Left hindlimb (tissue), 1 donor: ENCODE measurements at regions not wholly inside any gene's neighbourhood (a gene's known extent, or its start where the extent isn't known, plus 50 kb on each side); places are given as distances from the start of the nearest gene placed in this dataset.

Source experiments
- DNase-seq: peaks from one replicate; pipeline ENCODE4 v3.0.0-alpha.2; 2018

DNA sequence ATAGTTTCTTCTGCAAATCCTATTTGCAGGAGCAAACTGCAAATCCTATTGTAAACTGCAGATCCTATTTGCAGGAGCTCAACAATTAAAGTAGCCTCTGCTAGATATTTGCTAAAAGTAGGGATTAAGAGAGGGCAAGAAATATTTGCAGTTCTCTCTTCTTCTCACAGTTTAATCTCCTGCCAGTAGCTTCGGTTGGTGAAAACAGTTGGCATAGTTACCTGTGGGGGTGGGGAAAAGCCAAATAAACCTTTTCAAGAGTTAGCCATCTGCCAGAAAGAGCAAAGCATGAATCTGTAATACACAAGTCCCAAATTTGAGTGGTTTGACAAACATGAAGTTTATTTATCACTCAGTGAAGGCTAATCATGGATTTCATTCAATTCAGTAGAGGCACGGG lies 942.5 kb downstream of the JRKL start:
- DNase-seq = no peak

DNA sequence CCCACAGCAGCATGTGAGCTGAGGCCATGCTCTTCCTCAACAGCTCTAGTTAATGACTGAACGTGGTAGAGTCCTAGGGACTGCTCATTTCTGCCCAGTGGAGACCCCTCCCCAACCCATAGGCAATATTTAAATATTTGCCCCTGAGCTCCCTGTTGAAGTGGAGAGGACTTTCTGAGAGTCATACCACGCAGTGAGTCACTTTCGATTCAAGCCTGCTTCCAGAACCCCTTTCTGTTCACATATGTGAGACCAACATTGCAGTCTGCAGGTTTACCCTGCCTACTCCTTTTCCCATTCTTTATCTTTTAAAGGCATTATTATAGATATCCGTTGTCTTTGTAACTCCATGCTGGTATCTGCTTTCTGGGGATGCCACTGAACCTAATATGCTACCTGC lies 946.3 kb downstream of the JRKL start:
- no peak for DNase-seq

DNA sequence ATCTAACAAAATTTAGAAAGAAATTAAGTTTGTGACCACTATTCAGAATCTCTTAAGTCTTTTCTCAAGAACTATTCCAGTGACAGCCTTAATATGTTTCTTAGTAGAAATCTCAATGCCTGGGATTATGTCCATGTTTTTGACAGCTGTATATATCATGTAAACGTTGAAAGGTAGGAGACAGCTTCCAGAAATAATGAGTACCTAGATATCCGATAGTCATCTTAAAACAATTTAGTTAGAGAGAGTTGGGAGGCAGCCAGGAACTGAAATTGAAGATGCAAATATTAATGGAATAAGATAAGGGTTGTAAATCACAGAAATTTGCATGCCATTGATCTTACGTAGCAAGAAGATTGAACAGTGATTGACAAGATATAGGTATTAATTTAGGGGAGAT lies 955.2 kb downstream of the JRKL start:
- no peak for DNase-seq

DNA sequence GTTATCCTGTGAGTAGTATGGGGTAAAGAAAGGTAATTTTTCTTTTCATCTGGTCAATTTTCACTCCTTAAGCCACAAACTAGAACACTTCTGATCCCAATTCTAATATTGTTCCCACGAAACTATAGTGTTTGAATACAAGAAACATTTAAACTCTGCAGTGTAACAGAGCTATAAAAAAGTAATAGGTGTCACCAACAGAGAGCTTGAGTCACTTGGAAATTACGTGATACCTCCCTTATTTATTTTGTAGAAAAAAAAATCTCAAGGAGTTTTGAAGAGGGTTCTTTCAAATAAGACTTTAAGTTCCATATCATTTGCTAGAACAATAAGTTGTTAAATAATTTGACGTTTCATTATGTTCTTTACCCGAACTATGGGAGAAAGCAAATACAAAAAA lies 959.4 kb downstream of the JRKL start:
- no peak for DNase-seq

DNA sequence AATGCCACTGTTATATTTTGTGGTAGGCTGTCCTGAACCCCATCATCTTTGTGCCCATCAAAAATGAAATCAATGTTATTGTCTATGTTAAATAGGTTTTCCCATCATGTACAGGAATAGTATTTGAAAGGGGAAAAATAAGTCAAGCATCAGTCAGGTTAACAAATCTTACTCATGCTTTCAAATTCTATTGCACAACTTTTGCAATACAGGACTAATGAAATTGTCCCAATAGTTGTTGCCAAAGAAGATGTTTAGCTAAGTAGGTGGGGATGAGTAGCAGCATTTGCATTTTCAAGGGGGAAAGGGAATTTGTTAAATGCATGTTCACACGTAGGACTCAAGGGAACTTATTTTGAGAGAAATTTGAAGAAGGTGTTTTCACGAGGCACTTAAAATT lies 962.1 kb downstream of the JRKL start:
- DNase-seq = no peak

DNA sequence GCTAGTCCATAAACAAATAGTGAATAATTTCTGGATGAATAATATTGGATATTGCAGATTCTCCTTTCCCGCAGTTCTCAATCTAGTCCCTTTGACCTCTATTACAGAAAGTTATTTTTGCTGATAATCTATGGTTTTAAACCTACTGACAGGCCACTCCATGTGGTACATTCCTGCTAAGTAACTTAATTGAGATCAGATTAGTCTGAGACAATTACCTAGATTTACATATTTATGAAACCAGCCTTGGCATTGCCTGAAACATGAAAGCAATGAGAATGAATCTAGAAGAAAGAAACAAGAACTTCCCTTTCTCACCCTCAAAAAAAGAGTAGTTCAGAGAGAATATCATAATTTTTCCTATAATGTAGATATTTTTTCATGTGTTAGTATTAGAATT lies 964.2 kb downstream of the JRKL start:
- DNase-seq = no peak

DNA sequence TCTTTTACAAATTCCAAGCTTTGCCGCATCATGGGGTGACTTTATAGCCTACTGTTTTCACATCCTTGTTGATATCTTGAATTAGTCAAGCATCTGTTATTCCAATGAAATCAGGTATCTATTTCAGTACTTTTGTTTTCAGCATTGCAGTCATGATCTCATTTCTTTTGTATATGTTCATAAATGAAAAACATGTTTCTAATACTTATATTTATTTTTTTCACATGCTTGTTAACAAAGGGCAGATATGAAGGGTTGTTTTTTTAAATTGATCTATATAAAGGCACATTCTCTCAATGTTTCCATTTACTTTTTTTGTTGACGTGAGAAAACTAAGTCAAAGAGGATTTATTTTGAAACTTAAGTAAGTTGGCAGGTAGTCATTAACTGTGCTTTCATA lies 964.8 kb downstream of the JRKL start:
- no peak for DNase-seq

DNA sequence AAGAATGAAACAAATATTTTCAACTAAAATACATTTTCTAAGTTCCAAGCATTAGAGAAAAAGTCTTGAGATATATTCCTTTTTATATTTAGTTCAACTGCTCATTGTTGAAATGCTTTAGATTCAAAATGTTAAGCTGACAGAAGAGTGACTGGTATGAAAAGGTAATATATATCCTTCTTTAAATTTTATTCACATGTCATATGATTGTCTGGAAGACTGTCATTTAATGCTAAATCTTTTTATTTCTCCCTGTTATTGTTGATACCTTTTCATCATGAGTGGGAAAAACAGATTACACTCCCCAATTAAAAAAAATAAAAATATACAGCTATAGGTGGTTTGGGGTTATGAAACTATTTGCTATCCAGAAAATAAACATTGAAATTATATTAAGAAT lies 965.4 kb downstream of the JRKL start:
- no peak for DNase-seq

DNA sequence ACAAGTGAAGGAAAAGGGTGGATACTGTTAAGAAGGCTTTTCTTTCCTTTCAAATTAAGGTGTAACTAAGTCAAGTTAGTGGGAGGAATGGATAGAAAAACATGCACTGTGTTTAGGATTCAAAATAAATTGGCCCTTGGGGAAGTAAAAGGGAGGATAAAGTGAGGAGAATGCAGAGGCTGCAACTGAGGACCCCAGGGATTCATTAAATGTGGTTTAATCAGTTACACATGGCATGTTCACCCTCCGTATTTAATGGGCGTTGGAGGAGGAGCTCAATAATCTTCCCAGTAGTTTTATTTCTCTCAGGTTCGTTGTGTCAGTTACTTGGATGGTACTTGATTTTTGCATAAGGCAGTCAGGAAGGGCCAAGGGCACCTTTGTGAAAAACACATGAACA lies 966.3 kb downstream of the JRKL start:
- no peak for DNase-seq

DNA sequence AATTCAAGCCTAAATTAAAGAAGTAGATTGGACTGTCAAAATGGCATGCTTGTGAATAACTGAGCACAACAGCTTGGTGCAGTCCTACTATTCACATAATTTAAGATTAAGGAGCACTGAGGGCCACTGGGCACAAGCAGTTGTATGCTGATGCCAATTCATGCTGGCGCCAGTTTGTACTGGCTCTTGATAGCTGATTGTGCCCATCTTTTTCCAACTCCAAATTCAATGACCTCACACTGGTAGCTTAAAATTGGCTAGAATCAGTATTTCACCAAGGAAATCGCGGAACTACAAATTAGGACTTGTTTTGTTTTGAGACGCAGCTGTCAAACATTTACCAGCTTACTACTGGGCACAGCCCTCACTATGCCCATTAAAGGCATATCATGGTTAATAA lies 969.2 kb downstream of the JRKL start:
- DNase-seq = no peak

DNA sequence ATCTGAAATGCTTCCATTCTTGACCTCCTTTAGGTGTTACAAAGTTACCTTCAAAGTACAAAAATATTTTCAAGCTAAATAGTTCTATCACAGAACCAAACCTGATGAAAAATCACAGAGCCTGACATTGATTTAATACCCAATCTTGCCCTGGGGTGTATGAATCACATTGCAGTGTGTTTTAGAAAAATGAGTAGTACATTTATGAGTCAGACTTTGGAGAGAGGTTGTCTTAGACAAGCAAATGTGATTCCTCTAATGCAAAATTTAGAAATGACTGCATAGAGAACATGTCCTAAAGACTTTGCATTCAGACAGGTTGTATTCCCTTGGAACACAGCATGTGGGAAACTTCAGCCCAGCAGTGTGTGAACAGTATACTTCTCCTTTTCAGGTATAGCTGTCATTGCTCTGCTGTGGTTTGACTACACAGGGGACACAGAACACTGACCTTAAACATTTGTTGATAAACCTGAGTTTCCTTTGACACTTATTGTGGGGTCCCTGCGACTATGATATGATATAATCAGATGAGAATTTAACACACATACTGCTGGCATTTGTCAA lies 972.1 kb downstream of the JRKL start:
- DNase-seq = no peak

DNA sequence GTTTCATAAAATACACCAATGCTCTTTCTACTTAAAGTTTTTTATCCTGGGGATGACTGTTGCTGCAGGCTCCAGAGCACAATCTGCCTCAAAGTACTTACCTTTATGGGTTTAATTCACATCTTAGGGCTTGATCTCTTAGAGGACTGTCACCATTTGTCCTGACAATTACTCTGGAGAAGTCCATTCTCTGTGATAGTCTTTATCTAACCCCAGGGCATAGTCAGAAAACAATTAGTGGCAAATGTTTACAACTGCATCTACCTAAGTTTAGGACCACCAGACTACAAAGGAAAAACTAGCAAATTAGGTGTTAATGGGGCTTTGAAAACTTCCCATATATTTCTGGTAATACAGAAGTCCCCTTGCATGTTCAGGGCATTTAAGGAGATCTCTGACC lies 973.5 kb downstream of the JRKL start:
- DNase-seq = no peak

DNA sequence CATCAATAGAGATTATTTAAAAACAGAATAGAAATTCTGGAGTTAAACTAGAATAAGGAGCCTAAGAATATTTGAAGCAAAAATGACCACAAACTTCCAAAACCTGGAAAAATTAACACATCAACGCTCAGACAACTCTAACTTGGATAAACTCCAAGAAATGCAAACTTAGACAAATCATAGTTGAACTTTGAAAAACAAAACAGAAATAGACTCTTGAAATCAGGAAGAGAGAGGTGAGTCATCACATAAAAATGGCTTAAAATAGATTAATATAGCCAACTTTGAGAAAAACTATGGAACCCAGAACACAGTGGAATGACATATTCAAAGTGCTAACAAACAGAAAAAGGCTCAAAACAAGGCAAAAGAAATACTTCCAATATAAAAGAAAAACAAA lies 974.2 kb downstream of the JRKL start:
- no peak for DNase-seq

DNA sequence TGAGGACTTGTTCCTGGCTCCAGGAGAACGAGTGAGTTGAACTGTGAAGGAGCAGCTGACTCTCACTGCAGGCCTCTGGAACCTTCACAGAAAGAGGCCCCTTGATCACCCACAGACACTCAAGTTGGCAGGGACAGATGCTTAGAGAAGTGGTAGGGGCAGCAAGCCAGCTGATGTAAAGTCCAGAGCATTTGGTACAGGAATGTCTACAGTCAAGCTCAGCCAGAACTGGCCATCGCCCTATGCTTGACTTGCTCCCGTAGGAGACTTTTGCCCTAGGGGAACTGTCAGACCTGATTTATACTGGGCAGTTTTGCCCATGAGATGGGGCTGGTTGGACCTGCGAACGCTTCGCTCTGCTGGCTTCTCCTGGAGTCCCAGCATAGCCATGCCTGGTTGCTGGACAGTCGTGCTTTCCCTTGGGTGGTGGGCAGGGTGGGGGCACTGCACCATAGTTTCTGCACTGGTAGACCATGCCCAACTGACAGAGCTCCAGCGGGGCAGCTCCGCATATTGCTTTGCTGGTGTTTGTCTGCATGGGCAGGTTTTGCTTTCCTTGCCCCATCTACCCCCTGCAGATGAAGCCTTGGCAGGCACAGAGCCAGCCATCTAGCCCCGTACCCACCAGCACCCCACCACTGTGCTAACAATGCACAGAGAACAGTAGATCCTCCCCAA lies 977.7 kb downstream of the JRKL start:
- no peak for DNase-seq

DNA sequence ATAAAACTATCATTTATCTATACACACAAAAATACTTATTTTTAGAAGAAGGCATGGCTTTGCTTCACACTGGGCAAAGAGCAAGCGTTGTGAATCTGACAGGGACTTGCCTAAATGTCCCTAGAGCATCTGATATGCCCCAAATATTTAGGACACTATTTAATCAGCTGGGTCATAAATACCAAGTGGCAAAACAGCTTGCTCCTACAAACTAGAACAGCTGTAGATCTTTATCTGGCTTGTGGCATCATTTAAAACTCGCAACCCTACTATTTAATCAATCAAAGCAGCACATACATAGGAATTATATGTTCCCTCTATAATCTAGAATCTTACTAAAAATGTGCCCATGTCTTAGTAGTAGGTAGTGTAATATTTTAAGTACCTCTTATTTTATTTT lies 999.5 kb downstream of the JRKL start:
- no peak for DNase-seq

DNA sequence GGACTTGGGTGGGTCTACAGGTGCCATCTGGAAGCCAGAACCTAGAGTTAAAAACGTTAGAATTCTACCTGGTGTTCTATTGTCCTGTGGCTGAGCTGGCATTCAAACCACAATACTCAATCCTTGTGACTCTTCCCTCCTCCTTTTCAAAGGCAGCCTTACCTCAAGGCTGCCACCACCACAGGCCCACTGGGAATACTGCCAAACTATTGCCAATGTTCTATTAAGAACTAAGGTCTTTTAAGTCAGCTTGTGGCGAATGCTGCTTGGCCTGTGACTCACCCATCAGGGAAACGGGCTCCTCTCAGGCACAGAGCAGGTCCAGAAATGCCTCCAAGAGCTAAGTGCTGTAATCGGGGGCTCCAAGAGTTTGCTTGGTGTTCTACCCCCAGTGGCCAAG lies 1008.4 kb downstream of the JRKL start:
- no peak for DNase-seq

DNA sequence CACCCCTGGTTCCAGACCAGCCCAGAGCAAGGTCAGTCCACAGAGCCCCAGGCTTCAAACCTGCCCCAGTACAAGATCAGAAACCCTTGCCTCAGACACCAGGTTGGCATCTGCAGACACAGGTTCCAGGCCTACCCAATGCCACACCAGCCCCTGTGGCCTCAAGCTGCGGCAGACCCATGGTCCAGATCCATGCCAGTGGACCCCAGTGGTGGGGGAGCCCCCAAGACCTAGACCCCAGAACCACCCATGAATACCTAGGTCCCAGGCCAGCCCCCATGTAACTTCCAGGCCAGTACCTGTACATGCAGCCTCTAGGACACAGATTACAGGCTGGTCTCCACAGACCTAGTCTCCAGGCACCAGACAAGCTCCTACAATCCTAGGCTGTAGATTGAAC lies 1019.3 kb downstream of the JRKL start:
- no peak for DNase-seq

DNA sequence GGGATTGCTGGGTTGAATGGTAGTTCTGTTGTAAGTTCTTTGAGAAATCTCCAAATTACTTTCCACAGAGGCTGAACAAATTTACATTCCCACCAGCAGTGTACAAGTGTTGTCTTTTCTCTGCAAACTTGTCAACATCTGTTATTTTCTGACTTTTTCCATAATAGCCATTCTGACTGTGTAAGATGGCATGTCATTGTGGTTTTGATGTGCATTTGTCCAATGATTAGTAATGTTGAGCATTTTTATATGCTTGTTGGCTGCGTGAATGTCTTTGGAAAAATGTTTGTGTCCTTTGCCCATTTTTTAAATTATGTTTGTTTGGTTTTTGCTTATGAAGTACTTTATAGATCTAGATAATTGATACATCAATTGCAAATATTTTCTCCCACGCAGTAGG lies 1025.0 kb downstream of the JRKL start:
- no peak for DNase-seq

DNA sequence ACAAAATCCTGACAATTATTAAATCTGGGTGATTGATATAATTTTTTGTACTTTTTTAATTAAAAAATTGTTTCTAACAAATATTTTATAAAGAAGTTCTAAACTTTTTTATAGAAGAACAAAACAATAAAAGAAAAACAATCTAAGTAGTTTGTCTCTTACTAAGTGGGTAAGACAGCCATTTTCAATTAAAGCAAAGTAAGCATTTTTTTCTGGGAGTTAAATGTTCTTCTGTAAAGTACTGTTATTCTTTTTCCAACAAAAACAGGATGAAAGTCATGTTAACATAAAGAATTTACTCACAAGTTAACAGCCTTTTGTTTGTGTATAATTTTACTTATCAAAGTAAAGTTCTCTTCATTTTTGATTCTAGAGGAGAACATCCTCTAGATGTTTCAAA lies 1029.9 kb downstream of the JRKL start:
- no peak for DNase-seq

DNA sequence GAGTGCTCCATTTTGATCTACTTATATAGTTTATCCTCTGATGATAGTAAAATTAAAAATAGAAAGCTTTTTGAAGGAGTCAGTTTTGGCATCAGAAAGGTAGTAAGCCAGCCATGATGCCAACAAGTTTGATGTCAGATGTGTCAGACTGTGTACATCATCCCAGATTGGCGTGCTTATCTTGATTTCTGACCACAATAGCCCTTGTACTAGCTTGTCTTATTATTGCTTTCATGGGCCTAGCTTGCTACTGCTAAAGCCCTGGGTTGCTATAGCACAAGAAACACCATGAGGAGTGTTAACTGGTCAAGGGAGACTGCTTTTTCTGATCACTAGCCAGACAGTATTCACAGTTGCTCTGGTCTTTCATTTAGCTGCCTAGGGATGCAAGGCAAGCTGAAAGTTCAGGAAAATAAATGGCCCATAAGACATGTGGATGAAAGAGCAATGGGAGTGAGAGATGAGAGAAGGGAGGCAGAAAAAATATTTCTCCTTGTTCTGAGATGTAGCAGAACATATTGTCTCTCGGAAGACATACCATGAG lies 1038.5 kb downstream of the JRKL start:
- no peak for DNase-seq

DNA sequence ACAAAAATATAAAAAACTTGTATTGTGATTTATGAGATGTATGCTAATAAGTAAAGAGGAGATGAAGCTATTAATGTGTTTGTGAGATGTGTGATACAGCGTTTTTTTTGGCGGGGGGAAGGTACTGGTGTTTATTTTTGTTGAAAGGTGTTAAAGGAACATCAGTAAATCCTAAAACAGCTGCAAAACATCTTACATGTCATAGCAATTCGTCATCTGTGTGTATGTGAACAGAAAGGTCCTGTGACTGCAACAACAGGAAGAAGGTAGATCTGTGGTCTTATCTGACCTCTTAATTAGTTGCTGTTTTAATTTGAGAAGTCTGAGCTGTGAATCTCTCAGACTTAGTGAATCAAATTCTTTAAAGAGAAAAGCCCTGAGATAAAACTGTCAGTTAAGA lies 1041.1 kb downstream of the JRKL start:
- DNase-seq = no peak

DNA sequence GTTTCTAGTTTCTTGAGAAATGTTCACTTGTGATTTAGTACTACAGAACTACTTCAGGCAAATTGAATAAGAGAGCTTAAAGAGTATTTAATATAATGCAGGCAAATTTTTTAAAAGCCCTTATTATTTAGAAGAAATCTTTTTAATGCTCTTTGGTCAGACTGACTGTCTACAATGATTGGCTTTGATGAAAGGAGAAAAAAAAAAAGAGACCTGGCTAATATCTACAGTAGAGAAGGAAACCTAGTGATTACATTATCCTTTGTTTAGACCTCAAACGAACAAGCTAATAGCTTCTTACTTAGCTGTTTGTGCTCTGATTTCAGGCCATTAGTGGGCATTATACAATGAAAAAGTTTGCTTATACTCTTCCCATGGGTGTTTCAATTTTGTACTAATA lies 1043.1 kb downstream of the JRKL start:
- DNase-seq = no peak

DNA sequence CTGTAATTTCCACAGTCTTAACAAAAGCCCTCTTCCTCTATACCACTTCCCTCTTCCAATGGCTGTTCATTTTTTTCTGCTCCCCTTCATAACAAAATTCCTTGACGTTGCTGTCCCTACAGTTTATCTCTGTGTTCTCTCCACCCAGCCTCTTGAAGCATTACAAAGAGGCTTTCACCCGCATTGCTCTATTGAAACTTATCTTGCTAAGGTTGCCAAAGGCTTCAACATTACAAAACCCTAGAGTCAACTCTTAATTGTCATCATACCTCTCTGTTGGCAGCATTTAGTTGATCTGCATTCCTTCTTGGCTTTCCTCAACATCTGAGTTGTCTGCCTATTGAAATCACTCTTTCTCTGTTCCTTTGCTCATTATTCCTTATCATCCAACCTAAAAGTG lies 1055.7 kb downstream of the JRKL start:
- DNase-seq = no peak

DNA sequence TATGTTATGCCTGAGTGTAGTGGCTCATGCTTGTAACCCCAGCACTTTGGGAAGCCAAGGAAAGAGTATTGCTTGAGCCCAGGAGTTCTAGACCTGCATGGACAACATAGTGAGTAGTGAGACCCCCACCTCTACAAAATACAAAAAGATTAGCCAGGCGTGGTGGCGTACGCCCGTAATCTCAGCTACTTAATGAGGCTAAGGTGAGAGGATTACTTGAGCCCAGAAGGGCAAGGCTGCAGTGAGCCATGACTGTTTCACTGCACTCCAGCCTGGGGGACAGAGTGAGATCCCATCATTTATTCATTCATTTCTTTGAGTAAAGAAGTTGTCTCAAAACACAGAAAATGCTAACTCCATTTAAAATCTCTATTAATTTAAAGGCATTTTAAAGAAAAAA lies 1061.6 kb downstream of the JRKL start:
- no peak for DNase-seq

DNA sequence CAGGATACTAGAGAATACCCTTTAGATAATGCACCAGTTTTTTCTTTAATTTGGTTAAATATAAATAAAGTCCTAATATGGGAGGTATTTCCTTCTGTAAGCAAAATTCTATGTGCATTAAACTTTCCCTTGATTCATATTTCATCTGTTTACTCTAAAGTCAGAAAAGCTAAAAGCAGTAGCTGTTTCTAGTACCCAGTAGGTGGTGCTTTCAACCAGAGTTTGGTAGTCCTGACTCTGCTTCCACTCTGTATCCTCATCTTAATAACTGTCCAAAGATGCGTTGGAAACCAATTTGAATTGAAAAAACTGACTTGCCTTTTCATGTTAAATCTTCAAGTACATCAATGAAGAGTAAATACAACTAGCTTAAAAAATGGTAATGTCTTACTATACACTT lies 1065.2 kb downstream of the JRKL start:
- DNase-seq = no peak
